GM21786 (cell line): ENCODE measurements at regions not wholly inside any gene's neighbourhood (a gene's known extent, or its start where the extent isn't known, plus 50 kb on each side); places are given as distances from the start of the nearest gene placed in this dataset.
"Not testable (repeated sequence)": the region's sequence is repeated elsewhere in the genome, so short reads cannot be mapped to it uniquely, and the experiment has no call there.

Experiments
- ATAC-seq: cut with Tn5 transposase; IDR thresholded peaks from one replicate; pipeline ENCODE4 v1.9.1; 2021; ENCODE audit not compliant: unreplicated experiment

- ATAC-seq: no peak
These were observed 125.2 kb upstream of the SYT13 start for GRCh38 chr11:45411228-45411946.

- ATAC-seq: no peak
These were observed 124.5 kb upstream of the SYT13 start for GRCh38 chr11:45410391-45411227.

DNA sequence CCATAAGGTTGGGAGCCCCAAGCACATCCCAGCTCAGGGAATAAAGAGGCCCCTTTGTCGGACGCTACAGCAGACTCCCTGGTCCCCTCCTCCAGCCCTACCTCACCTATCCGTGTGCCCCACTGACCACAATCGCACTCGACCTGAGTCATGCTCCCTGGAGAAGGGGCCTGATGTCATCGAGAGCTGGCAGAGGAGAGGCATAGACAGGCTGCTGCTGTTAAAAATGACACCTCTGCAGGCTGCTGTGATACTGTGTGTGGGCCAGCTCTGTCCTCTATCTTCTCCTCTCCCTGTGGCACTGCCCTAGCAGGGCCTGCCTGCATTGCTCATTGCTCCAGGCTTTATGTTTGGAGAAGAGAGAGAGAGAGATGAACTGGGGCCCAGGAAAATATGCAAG, 123.4 kb upstream of the SYT13 start:
- ATAC-seq: no peak

DNA sequence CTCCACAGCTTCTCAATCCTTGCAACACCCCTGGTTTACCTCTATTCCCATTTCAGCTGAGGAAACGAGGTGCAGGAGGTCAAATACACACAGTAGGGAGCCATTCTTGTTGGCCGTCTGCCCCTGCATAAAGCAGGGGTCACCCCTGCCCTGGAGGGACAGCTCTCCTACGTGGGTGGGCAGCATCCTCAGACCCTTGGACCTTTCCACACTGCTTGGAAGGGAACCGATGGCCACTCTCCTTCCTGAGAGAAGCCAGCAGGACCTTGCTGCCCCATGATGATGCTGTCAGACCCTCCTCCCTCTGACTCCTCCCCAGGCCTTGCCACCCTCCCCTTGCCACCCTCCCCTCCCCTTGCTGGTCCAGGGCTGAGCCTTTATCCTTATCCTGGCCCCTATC, 121.1 kb upstream of the SYT13 start:
- no peak for ATAC-seq

DNA sequence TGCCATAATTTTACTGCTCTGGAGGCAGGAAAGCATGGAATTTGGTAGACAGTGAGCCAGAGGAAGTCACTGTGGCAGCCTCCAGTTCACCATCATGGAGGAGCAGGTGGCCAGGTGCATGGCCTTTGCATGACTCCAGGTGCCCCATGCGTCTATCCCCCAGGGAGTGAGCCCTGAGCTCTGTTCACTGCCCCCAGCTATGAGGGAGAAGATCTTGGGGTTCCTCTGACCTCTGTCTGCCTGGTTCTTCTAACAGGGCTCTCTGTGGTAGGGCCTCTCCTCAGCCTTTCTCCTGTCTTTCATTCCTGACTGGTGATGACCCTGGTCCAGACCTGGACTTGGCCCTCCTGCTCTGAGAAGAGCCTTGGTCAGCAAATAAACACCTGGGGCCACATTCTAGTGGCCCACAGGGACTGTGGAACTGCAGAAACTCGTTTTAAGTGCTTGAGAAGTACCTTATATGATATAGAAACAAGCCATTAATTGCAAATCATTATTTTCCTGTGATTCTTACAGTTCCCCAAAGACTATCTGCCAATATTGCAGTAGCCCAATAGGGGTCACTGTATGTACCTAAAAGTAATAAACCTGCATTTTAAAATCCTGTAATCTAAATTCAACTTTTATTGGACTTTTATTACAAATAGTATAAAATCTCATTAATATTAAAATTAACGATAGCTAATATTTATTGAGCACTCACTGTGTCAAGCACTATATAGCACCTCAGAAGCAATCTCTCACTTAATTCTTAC, 120.0 kb upstream of the SYT13 start:
- ATAC-seq: no peak

- ATAC-seq: not testable (repeated sequence)
These were observed 117.4 kb upstream of the SYT13 start for GRCh38 chr11:45403521-45403920.

DNA sequence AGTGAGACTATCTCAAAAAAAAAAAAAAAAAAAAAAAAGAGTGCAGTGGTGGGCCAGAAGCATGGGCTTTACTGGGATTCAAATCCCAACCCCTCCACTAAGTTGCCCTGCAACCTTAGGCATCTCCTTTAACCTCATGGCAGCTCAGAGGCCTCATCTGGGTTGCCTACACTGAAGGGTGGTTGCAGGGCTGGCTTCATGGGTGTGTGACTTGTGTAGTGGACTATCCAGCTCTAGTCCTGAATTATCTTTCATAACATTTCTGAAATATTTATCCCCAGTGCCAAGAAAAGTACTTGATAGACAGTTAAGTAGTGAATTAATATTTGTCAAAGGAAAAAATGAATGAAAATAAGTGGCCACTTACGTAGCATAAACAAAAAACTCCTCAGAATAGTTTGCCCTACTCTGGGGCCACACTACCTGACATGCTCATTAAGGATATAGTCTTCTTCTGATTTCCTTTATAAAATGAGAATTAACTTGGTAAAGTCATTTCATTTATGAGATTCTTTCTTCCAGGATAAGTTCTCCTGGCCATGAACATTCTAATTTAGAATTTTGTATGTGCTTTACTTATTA, 116.0 kb upstream of the SYT13 start:
- no peak for ATAC-seq

GRCh38 chr11:45400591-45400990, 114.5 kb upstream of the SYT13 start:
- no peak for ATAC-seq

DNA sequence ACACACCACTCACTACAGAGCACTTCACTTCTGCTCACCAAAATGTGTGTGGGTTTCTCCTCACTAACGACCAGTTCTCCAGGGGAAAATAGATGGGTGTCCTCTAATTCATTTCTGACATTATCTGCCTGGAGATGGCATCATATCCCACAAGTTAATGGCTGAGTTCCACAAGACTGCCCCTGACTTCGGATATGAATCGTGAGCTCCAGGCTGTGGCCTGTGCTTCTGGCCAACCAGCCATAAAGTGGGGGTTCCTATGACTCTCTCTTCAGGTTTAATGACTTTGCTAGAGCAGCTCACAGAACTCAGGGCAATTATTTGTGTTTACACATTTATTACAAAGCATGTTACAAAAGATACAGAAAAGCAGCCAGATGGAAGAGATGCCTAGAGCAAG, 113.0 kb upstream of the SYT13 start:
- no peak for ATAC-seq

- no peak for ATAC-seq
These were observed 112.2 kb upstream of the SYT13 start for GRCh38 chr11:45398325-45398724.

DNA sequence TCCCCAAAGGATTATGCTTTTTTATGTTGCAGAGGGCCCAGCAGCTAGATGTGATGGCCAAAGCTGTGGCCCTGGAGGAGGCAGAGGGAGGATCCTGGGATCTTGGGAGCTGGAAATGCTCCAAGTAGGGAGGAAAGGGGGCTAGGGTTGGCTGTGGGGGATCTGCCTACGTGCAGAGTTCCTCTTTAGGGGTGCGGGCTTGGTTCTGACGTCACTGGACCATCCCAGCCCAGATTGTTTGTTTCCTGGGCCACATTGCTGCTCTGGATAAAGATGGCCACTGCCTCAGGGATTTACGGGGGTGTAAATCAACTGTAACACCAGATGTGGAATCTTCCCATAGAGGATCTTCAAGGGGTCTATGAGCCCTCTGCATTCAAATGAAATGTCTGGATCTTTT, 110.3 kb upstream of the SYT13 start:
- no peak for ATAC-seq

DNA sequence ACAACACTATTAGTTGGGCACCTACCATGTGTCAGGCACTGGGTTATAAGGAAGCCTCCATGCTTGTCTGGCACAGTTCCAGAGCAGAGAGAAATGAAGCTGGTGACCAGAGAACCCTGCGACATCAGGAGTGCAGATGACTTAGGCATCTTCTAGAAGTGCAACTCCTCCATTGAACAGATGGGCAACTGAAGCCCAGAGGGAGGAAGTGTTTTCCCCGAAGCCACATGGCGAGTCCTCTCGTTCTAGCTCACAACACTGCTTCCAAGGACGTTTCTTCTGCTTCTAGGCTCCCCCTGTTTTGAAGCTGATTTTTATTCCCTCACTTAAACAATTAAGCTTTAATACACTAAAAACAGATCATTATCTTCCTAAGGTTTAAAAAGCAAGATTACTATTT, 109.8 kb upstream of the SYT13 start:
- no peak for ATAC-seq

DNA sequence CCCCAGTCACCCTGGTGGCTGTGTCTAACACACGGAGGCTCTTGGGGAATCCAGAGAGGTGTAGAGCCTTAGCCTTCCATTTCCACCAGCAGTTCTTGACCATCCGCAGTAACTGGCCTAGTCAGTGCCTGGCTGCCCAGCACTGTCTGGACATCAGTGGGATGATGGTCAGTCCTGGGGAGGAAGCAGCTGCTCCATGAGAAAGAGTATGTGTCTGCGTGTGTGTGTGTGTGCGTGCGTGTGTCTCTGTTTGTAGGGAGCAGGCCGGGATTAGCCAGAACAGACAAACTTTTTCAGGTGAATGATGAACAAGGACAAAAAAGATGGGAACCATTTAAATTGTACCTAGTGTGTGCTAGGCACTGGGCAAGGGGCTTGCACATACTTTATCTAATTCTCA, 109.3 kb upstream of the SYT13 start:
- no peak for ATAC-seq

GRCh38 chr11:45394294-45395085, 108.3 kb upstream of the SYT13 start:
- no peak for ATAC-seq

DNA sequence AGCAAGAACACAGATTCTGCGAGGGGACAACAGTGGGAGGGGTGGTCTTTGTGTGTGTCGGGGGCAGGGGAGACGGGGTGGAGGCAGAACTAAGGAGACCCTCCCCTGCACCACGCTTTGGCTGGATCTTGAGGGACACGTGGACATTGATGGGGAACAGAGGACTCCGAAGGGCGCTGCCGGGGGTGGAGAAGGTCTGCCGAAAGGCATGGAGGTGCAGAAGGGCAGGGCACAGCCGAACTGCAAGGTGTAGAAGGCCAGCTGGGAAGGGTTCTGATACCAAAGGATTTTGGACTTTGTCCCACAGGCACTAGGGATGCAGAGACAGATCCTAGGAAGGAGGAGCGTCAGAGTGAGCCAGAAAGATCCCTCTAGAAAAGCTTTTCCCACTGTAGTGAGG, 107.7 kb upstream of the SYT13 start:
- no peak for ATAC-seq

DNA sequence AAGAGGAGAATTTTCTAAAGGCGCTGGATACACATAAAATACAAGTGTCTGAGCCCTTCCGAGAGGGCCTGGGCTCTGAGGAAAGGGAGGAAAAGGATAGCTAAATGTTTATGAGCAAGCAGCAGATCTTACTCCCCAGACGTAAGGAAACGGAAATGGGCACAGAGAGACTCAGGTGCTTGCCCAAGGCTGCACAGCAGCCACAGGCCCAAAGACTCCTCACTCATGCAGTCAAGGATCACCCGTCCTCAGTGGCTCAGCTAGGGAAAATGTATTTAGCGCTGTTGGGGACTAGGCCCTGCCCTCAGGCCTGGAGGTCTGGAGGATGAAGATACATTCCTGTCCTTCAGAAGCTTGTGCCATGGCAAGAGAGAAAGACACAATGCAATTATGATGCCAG, 107.2 kb upstream of the SYT13 start:
- no peak for ATAC-seq

DNA sequence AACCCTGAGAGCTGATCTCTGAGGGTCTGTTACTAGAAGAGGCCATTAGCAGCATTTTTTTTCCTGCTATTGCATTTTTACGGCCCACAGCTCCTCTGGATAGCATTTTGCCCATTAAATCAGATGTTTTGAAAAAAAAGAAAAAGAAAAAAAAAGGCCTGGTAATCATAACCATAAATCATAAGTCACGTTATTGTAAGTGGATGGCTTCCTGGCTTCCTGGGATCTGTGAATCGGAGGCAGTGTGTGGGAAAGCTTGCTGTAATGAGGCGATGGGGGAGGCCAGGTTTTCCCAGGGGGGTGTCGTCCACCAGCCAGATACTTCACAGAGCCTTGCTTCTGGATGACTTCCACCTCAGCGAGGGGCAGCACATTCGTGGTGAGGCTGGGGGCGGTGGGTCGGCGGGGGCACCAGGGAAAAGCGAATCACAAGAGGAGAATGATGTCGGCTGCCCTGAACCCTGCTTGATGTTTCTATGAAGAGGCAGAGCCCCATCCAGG, 106.5 kb upstream of the SYT13 start:
- no peak for ATAC-seq

- no peak for ATAC-seq
These were observed 106.0 kb upstream of the SYT13 start for GRCh38 chr11:45392154-45392553.

DNA sequence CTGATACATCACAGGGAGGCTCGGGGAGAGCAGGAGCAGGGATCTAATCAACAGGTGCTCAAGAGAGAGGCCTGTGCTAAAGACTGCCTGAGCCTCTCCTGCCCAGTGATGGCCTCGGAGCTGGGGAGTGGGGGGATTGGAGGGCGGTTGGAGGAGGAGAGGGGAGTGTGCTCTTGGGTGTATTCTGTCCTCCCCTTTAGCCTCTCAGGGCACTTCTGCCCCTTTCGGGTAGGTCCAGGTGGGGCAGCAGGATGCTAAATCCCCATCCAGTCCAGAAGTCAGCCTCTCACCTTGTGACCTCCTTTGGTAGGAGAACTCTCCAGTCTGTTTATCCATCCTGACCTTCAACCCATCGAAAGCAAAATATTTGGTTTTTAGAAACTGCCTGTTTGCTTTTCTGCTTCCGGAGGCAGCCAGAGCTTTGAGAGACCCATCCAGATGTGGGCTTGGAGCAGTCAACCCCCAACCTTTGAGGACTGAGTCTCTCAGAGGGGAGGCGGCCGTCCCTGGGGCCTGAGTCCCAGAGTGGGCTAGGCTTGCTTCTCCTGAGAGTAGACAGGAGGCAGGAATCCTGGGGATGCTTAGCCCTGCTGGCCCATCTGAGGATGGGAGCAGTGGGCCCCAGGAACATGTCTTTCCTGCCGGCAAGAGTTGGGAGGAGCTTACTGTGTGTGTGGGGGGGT, 105.2 kb upstream of the SYT13 start:
- ATAC-seq: no peak

DNA sequence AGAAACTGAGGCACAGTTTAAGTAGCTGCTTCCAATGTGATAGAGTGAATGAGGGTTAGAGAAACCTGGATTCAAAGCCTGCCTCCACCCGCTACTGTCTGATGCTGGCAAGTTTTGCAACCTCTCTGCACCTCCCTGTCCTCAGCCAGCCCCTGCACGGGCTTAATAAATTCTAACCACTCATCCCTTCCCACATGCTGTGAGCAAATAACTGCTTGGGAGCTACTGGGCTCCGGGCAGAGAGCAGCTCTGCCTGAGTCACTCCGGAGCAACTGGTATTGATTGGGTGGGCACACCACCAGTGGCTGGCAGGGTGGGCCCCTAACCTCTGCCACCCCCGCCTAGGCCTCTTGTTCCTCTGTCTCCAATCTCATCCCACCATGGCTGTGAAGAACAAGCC, 104.3 kb upstream of the SYT13 start:
- no peak for ATAC-seq
